ENCODE measurements at regions not wholly inside any gene's neighbourhood (a gene's known extent, or its start where the extent isn't known, plus 50 kb on each side); places are given as distances from the start of the nearest gene placed in this dataset.

- Mint-ChIP-seq H3K27ac (no peak overlapping the region), H3K9me3 (ENCODE audit: insufficient read depth) (peaks cover 6% of the 10 kb centered on the region), H3K4me1 (no peaks in the 10 kb centered on the region), H3K4me3 (no peak overlapping the region), H3K27me3 (no peaks in the 10 kb centered on the region)
- POLR2A ChIA-PET = no interaction called here
- DNase-seq = no peak
- Histone ChIP-seq H3K9ac (ENCODE audit: low read length) (no peak overlapping the region), H3K79me2 (ENCODE audit: control insufficient read depth, insufficient read depth, low read length) (no peaks in the 10 kb centered on the region), H3K27me3 (replicated peaks in 1 of 4; ENCODE audit: control extremely low read depth in 1 of 4, control insufficient read depth in 3 of 4, insufficient read depth in 4 of 4, low read length in 3 of 4) (no peaks in the 10 kb centered on the region), H3K4me1 (ENCODE audit: control insufficient read depth in 2 of 2, insufficient read depth in 2 of 2, low read length in 2 of 2) (no peaks in the 10 kb centered on the region), H3K9me3 (ENCODE audit: control extremely low read depth in 1 of 3, control insufficient read depth in 2 of 3, insufficient read depth in 1 of 3, low read length in 2 of 3) (no peaks in the 10 kb centered on the region), H3K27ac (ENCODE audit: low read length in 2 of 2) (no peak overlapping the region), H3K4me2 (replicated peaks; ENCODE audit: low read depth, low read length, poor library complexity, severe bottlenecking) (no peak overlapping the region), H3K36me3 (replicated peaks in 1 of 2; ENCODE audit: control extremely low read depth in 1 of 2, control insufficient read depth in 1 of 2, extremely low read depth in 1 of 2, insufficient read depth in 2 of 2, low read length in 1 of 2) (no peaks in the 10 kb centered on the region), H3K4me3 (ENCODE audit: control extremely low read depth in 1 of 5, extremely low read depth in 1 of 5, insufficient read depth in 1 of 5, low read depth in 2 of 5, low read length in 4 of 5) (no peak overlapping the region), H4K20me1 (ENCODE audit: control insufficient read depth, insufficient read depth, low read length, poor library complexity, severe bottlenecking) (no peaks in the 10 kb centered on the region), H2AFZ (ENCODE audit: insufficient read depth, low read depth, low read length, poor library complexity, severe bottlenecking) (no peak overlapping the region)
- WGBS (ENCODE audit: insufficient coverage) = no CpG with 5 or more reads among the region's 3 CpGs
- TF ChIP-seq EZH2 (IDR thresholded peaks at IDR 0.05; ENCODE audit: borderline replicate concordance, insufficient read depth, low read depth, low read length, poor library complexity, severe bottlenecking) (no peak), CTCF (IDR thresholded peaks at IDR 0.05) (no peak)
- ATAC-seq (ENCODE audit: low read depth) = no peak
- CTCF ChIA-PET = no interaction called here
- intact Hi-C loops (cut with micrococcal nuclease) = no loop called here
Measured at GRCh38 chr5:113817683-113818082, 304.2 kb downstream of the YTHDC2 start.

- 100% methylated on average over 1 of the region's 3 CpGs for WGBS (ENCODE audit: insufficient coverage)
- H3K79me2 ChIP-seq (ENCODE audit: control insufficient read depth, insufficient read depth, low read length) = no peaks in the 10 kb centered on the region
- intact Hi-C loops (cut with micrococcal nuclease) = no loop called here
- H3K27ac ChIP-seq (ENCODE audit: low read length in 2 of 2) = no peak overlapping the region
- ATAC-seq (ENCODE audit: low read depth) (no peak), DNase-seq (no peak)
- ChIA-PET CTCF (interaction anchor here (1.2 kb wide), 1 partner anchor 25 kb away, joined by 3 read pairs; no protein-coding TSS in a partner anchor), POLR2A (no interaction called here)
- Mint-ChIP-seq H3K27ac (no peak overlapping the region), H3K4me3 (no peak overlapping the region), H3K27me3 (no peaks in the 10 kb centered on the region), H3K9me3 (ENCODE audit: insufficient read depth) (no peaks in the 10 kb centered on the region), H3K4me1 (no peaks in the 10 kb centered on the region)
- H4K20me1 ChIP-seq (ENCODE audit: control insufficient read depth, insufficient read depth, low read length, poor library complexity, severe bottlenecking) = no peaks in the 10 kb centered on the region
- no peak overlapping the region for H3K4me2 ChIP-seq (replicated peaks; ENCODE audit: low read depth, low read length, poor library complexity, severe bottlenecking)
- H3K4me1 ChIP-seq (ENCODE audit: control insufficient read depth in 2 of 2, insufficient read depth in 2 of 2, low read length in 2 of 2) = no peaks in the 10 kb centered on the region
- H3K4me3 ChIP-seq (ENCODE audit: control extremely low read depth in 1 of 5, extremely low read depth in 1 of 5, insufficient read depth in 1 of 5, low read depth in 2 of 5, low read length in 4 of 5) = no peak overlapping the region
- no peak overlapping the region for H3K9ac ChIP-seq (ENCODE audit: low read length)
- H3K9me3 ChIP-seq (ENCODE audit: control extremely low read depth in 1 of 3, control insufficient read depth in 2 of 3, insufficient read depth in 1 of 3, low read length in 2 of 3) = no peaks in the 10 kb centered on the region
- no peaks in the 10 kb centered on the region for H3K36me3 ChIP-seq (replicated peaks in 1 of 2; ENCODE audit: control extremely low read depth in 1 of 2, control insufficient read depth in 1 of 2, extremely low read depth in 1 of 2, insufficient read depth in 2 of 2, low read length in 1 of 2)
- H3K27me3 ChIP-seq (replicated peaks in 1 of 4; ENCODE audit: control extremely low read depth in 1 of 4, control insufficient read depth in 3 of 4, insufficient read depth in 4 of 4, low read length in 3 of 4) = no peaks in the 10 kb centered on the region
- TF ChIP-seq EZH2 (IDR thresholded peaks at IDR 0.05; ENCODE audit: borderline replicate concordance, insufficient read depth, low read depth, low read length, poor library complexity, severe bottlenecking) = no peak
- no peak for TF ChIP-seq CTCF (IDR thresholded peaks at IDR 0.05)
- H2AFZ ChIP-seq (ENCODE audit: insufficient read depth, low read depth, low read length, poor library complexity, severe bottlenecking) = no peak overlapping the region
Measured at GRCh38 chr5:113823696-113824095, 310.2 kb downstream of the YTHDC2 start.

All from B cell (primary cell).